Stimulated activated CD4-positive, alpha-beta T cell treated with anti-CD3 and anti-CD28 coated beads, Interleukin-4, amount 100 ng/mL, for 24 hours (primary cell): ENCODE measurements at regions not wholly inside any gene's neighbourhood (a gene's known extent, or its start where the extent isn't known, plus 50 kb on each side); places are given as distances from the start of the nearest gene placed in this dataset.

Source experiments
- DNase-seq: peaks from one replicate; pipeline ENCODE4 v3.0.0-alpha.2; 2020

DNA sequence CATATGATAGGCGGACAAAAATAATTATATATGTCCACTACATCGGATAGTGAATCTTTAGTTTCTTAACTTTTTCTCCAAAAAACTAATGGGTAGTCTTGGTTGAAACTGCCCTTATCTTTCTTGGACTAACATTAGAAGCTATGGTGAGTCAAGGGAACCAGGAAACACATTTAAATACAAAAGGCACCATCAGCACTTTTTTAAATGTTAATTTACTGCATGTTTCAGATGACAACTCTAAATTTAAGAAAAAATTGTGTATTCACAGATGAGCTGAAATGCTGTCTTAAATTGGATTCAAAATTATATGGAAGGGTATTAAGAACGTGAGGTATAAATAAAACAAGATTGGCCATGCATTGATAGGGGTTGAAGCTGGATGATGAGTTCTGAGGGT lies 75.6 kb upstream of the CERS6 start:
- no peak for DNase-seq

DNA sequence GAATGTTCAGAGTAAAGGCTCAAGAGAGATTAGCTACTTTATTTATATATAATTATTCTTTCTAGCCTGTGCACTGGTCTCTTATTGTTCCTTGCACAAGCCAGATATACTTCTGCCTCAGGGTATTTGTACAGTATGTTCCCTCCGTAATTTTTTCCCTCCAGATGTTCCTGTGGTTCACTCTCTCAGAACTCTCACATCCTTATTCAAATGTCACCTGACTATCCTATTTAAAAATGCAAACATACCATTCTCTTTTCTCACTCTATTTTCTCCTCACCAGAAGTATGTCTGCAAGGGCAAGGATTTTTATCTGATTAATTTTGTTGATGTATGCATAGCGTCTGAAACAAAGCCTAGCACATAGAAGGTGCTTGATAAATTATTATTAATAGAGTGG lies 64.0 kb upstream of the CERS6 start:
- DNase-seq: no peak

DNA sequence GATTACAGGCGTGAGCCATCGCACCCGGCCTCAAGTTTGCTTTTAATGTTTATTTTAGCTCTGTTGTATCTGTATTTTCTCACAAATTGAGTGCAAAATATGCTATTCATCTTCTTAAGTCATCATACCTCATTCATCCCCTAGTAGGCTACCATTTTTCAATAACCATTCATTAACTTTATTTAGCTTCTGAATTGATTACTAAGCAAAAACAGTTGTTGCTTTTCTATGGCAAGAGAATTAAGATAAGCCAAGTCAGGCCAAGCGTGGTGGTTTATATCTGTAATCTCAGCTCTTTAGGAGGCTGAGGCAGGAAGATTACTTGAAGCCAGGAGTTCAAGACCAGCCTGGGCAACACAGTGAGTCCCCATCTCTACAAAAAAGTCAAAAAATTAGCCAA lies 63.3 kb upstream of the CERS6 start:
- DNase-seq: no peak

DNA sequence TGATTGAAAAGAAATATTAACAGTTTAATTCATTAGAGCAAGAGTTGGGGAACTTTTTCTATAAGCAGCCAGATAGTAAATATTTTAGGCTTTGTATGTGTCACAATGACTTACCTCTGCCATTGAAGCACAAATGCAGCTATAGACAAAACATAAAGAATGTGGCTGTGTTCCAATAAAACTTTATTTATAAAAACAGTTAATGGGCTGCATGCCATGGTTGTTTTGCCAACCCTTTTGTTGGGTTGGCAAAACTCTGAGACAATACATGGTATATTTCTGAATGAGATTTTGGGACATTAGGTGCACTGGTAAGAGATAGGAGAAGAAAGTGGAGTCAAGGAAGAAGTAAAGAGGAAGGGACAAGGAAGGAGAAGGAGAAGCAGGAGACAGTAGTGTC lies 61.8 kb upstream of the CERS6 start:
- DNase-seq: no peak

DNA sequence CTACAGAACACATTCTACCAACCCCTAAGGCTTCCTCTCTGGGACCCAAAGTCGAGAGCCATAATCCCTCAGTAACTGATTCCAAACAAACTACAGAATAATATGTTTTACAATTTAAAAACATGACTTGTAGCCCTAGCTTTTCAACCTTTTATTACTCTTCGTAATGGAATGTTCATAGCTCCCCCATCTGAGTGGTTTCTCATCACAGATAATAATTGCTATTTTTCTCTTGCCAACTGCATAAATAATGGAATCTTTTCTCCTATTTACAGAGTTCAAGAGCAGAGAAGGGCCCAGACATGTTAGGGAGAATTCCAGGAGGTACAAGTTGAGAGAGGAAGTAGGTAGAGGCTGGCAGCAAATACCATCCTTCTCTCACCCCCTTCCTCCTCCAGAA lies 59.9 kb upstream of the CERS6 start:
- no peak for DNase-seq

DNA sequence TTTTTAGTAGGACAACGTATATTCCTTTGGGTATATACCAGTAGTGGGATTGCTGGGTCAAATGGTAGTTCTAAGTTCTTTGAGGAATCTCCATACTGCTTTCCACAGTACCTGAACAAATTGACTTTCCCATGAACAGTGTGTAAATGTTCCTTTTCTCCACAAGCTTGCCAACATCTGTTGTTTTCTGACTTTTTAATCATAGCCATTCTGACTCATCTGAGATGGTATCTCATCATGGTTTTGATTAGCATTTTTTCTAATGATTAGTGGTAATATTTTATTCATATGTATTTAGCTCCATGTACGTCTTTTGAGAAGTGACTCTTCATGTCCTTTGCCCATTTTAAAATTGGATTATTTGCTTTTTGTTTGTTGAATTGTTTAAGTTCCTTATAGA lies 58.4 kb upstream of the CERS6 start:
- DNase-seq: no peak

DNA sequence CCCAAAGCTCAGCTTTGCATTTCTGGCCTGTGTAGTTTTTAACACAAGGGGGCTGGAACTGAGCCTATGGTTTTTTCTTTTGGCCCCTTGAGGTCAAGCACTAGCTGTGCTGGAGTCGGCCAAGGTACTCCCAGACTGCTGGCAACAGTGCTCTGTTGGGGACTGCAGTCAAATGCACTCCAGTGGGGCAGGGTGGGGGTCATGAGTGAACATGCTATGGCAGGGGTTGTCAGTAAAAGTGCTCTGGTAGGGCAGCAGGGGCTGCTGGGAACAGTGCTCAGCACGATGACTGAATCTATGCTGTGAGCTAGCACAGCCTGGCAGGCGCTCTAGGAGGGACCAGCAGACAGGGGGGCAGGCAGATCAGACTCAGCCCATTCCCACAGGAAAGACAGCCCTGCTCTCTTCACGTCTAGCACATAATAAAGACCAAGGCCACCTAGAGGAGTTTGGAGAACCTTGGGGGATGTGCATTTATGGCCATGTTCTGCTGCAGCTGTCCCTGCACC lies 55.0 kb upstream of the CERS6 start:
- DNase-seq: no peak

DNA sequence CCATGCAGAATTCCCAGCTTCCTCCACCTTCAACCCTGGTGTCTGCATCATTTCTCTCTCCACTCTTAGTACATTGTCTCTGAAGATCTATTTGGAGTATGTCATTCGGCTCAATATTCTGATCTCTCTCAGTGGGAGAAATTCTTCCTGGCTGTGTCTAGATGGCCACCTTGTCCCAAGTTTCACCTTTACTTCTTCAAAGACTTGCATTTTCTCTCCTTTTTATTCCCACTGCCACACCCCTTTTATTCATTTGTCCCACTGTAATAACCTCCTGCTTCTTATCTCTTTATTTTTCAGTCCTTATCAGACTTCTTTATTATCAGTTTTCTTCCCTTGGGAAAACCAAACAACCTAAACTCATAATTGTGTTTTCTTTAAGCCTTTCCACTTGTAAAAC lies 54.3 kb upstream of the CERS6 start:
- no peak for DNase-seq

DNA sequence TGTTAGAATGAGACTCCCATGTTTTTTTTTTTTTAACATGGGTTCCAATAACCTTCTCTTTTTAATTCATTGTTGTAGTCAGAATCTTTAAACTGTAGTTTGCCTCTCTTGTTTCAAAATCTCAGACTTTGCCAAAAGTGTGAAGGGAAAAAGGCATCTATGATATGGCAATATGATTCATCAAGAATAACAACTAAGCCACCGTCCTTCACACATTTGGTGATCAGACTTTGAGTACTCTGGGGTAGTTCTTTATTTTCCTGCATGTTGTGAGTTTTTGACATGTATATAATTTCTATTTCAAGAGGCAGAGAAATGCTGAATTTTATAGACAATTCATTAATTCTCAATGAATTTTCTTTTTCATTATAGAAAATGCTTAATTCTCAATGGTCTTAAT lies 53.5 kb upstream of the CERS6 start:
- DNase-seq: no peak

DNA sequence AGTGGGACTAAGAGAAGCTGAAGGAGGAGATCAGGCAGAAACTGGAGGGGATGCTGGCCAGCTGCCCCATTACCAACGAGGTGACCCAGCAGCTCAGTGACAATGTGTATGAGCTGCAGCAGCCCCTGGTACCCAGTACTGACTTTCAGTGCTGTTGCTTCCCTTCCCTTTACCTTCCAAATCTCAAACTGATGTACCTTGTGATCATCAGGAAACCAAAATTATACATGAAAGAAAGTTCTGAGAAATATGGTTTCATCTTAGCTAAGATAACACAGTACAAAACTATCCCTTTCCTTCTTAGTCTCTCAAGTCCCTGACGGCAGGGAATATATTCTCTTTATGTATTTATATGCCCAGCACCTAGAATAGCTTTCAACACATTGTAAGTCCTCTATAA lies 52.3 kb upstream of the CERS6 start:
- DNase-seq: no peak

DNA sequence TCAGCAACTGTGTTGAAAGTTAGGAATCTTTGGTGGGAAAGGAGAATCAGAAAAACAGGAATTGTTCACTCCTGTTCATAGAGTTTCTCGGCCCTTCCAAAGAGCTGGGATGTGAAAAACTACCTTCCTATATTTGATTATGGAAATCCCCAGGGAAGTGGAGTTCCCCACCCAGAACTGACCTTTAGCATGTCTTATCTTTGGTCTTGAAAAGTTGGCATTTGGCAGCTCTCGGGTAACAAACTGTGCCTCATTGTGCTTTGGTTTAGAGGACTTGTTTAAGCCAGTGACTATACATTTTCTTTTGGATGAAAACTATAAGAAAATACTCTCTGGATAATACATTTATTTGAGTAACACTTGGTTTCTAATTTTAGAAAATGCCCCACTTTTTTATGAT lies 51.3 kb upstream of the CERS6 start:
- DNase-seq: no peak
